ENCODE measurements at regions not wholly inside any gene's neighbourhood (a gene's known extent, or its start where the extent isn't known, plus 50 kb on each side); places are given as distances from the start of the nearest gene placed in this dataset.
A peak's percentile ranks its signal among the peaks of the same experiment; 100 is the strongest.

DNA sequence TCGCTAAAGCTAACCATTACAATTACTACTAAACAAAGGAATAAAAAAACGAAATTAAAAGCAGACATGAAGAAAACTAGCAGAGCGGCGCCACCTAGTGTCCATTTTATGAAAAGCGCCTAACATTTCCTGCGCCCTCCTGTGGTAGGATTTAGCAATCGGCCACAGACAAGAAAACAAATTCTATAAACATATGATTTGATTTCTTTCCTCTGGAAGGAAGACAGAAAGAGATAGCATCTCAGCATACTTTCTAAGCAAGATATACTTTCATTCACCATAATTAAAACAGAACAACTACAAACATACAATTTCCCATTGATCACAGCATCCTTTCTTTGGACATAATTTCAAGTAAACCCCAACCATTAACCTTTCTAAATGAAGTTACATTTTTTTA, 337.7 kb upstream of the NPVF start:
- ChIA-PET POLR2A (ENCODE audit: low non-redundant PET) (no interaction called here), CTCF (interaction anchor here (0.6 to 3.0 kb wide), 10 partner anchors 8 to 1835 kb away, joined by 3 to 15 read pairs (median 4); no protein-coding TSS in a partner anchor)
- peak; percentile 60 for DNase-seq (ENCODE audit: low spot score)
- TF ChIP-seq, protein P1, sequence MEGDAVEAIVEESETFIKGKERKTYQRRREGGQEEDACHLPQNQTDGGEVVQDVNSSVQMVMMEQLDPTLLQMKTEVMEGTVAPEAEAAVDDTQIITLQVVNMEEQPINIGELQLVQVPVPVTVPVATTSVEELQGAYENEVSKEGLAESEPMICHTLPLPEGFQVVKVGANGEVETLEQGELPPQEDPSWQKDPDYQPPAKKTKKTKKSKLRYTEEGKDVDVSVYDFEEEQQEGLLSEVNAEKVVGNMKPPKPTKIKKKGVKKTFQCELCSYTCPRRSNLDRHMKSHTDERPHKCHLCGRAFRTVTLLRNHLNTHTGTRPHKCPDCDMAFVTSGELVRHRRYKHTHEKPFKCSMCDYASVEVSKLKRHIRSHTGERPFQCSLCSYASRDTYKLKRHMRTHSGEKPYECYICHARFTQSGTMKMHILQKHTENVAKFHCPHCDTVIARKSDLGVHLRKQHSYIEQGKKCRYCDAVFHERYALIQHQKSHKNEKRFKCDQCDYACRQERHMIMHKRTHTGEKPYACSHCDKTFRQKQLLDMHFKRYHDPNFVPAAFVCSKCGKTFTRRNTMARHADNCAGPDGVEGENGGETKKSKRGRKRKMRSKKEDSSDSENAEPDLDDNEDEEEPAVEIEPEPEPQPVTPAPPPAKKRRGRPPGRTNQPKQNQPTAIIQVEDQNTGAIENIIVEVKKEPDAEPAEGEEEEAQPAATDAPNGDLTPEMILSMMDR (conservative IDR thresholded peaks at IDR 0.05; ENCODE audit: low read depth): peak; percentile 100
- no peak overlapping the region for H3K27ac ChIP-seq

DNA sequence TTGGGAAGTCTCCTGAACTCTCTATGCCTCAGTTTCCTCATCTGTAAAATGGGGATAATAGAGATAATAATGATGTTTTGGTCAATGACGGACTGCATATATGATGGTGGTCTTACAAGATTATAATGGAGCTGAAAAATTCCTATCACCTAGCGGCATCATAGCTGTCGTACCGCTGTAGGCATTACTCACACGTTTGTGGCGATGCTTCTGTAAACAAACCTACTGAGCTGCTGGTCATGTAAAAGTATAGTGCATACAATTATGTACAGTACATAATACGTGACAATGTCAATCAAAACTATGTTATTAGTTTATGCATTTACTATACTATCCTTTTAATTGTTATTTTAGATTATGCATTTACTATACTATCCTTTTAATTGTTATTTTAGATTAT, 339.1 kb upstream of the NPVF start:
- TF ChIP-seq, protein P1 (conservative IDR thresholded peaks at IDR 0.05; ENCODE audit: low read depth): no peak
- H3K27ac ChIP-seq: no peak overlapping the region
- no peak for DNase-seq (ENCODE audit: low spot score)
- ChIA-PET POLR2A (ENCODE audit: low non-redundant PET) (no interaction called here), CTCF (interaction anchor here (0.6 to 3.0 kb wide), 5 partner anchors 11 to 308 kb away, joined by 3 to 10 read pairs (median 4); no protein-coding TSS in a partner anchor)

DNA sequence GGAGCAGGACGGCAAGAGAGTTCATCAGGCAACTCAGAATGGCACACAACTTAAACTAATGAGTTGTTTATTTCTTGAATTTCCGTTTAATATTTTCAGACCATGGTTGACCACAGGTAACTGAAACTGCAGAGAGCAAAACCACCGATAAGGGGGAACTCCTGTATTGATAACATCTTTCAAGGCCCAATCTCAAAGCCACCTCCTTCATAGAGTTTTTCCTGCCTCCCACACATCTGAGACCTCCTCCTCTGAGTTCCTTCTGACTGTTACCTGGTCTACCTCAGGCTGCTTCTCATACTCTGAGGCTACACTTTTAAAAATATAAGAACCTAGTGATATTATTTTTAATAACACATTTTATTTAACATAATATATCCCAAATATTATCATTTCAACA, 341.5 kb upstream of the NPVF start:
- TF ChIP-seq, protein P1 (conservative IDR thresholded peaks at IDR 0.05; ENCODE audit: low read depth): no peak
- no peak overlapping the region for H3K27ac ChIP-seq
- POLR2A ChIA-PET (ENCODE audit: low non-redundant PET): no interaction called here
- no peak for DNase-seq (ENCODE audit: low spot score)
- CTCF ChIA-PET: no interaction called here

DNA sequence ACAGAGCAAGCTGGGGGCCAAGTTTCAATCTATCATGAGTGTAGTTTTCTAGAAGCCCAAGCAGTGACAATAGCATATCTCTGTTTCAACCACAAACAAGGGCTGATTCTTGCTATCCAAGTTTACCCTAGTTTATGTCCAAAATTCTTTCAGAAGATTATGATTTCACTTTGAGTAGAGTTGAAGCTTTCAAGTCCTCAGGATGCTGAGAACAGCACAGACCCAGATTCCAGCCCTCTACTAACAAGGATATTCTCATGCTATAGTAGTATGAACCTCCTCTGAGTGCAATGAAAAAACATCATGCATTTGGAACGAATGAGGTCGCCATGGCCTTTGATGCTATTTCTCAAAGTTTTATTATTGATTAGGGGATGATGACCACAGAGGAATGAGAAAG, 344.1 kb upstream of the NPVF start:
- CTCF ChIA-PET: no interaction called here
- DNase-seq (ENCODE audit: low spot score): no peak
- POLR2A ChIA-PET (ENCODE audit: low non-redundant PET): no interaction called here
- TF ChIP-seq, protein P1 (conservative IDR thresholded peaks at IDR 0.05; ENCODE audit: low read depth): no peak
- H3K27ac ChIP-seq: no peak overlapping the region

DNA sequence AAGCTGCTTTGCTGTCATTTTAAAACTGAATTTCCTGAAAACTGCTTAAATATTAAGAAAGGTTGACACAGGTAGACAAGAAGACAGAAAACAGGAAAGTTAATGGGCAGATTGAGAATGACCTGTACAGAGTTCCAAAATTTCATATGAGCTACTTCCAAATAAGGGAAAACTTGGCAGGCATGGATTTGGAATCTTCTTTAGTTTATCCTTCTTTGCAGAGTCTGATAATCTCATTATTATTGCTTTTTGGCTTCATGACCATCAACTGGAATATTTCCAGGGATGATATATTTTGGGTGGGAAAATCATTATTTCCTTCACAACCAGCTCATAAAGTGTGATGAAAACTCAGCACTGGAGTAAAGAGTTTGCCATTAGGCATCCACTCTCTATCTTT, 346.5 kb upstream of the NPVF start:
- CTCF ChIA-PET: interaction anchor here (0.6 to 0.9 kb wide), 3 partner anchors 9 to 280 kb away, joined by 3 to 4 read pairs (median 3); no protein-coding TSS in a partner anchor
- DNase-seq (ENCODE audit: low spot score): no peak
- TF ChIP-seq, protein P1 (conservative IDR thresholded peaks at IDR 0.05; ENCODE audit: low read depth): no peak
- no peak overlapping the region for H3K27ac ChIP-seq
- POLR2A ChIA-PET (ENCODE audit: low non-redundant PET): no interaction called here

DNA sequence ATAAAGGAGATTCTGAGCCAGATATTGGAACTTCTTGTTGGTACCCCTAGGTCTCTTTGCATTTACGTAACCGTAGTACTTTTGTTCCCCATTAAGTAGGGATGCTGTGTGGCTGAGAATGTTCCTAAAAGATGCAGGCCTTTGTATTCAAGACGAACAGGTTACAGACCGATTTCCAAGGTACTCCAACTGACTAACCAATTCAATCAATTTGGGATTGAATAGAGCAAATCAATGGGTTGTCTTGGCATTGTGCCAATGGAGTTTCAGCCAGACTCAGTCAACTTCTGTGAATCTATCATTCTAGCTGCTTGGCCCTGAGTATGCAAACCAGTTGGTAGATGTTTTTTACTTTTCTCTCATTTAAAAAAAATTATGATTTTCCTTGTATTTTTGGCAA, 347.3 kb upstream of the NPVF start:
- no peak overlapping the region for H3K27ac ChIP-seq
- CTCF ChIA-PET: interaction anchor here (0.7 kb wide), 1 partner anchor 9 kb away, joined by 3 read pairs; no protein-coding TSS in a partner anchor
- POLR2A ChIA-PET (ENCODE audit: low non-redundant PET): no interaction called here
- TF ChIP-seq, protein P1 (conservative IDR thresholded peaks at IDR 0.05; ENCODE audit: low read depth): no peak
- DNase-seq (ENCODE audit: low spot score): no peak

Measured in RWPE1 (cell line).